Neutrophil (primary cell): ENCODE measurements at regions not wholly inside any gene's neighbourhood (a gene's known extent, or its start where the extent isn't known, plus 50 kb on each side); places are given as distances from the start of the nearest gene placed in this dataset.

ENCODE experiments used
- H3K27ac ChIP-seq: fragments of 200-600 bp; sonication (generic); 2 replicates; pipeline ENCODE4 v1.5.1; 2016; ENCODE audit warnings: mild to moderate bottlenecking, moderate library complexity
- H3K27me3 ChIP-seq: fragments of 200-600 bp; sonication (generic); 2 replicates; pipeline ENCODE4 v1.6.0; 2016; ENCODE audit warnings: mild to moderate bottlenecking
- H3K36me3 ChIP-seq: fragments of 200-600 bp; sonication (generic); 2 replicates; pipeline ENCODE4 v1.5.1; 2017
- H3K4me1 ChIP-seq, 2 experiments: fragments of 200-600 bp in 1 of 2; sonication (generic) in 1 of 2; 1 replicate in 1 of 2; 2 replicates in 1 of 2; pipeline versions ENCODE4 v1.5.1 to v1.6.1; 2013 to 2016; ENCODE audit warnings: low read depth in 1 of 2, low read length in 1 of 2, mild to moderate bottlenecking in 1 of 2, moderate library complexity in 1 of 2; ENCODE audit not compliant: control insufficient read depth in 1 of 2, insufficient read depth in 1 of 2
- H3K4me3 ChIP-seq, 2 experiments: fragments of 200-600 bp in 1 of 2; sonication (generic) in 1 of 2; 1 replicate in 1 of 2; 2 replicates in 1 of 2; pipeline ENCODE4 v1.5.1; 2013 to 2016; ENCODE audit warnings: low read depth in 1 of 2, low read length in 1 of 2, mild to moderate bottlenecking in 1 of 2, moderate library complexity in 1 of 2
- H3K9me3 ChIP-seq: fragments of 200-600 bp; sonication (generic); 2 replicates; pipeline ENCODE4 v1.5.1; 2016
- TF ChIP-seq, protein P1 (sequence below): fragments of 200-600 bp; sonication (generic); IDR thresholded peaks from 2 replicates; pipeline ENCODE4 v1.5.1; 2016; ENCODE audit warnings: antibody characterized with exemption

- Histone ChIP-seq H3K27ac (no peak overlapping the region), H3K9me3 (no peaks in the 10 kb centered on the region), H3K27me3 (no peaks in the 10 kb centered on the region), H3K4me1 (no peaks in the 10 kb centered on the region), H3K36me3 (no peaks in the 10 kb centered on the region), H3K4me3 (no peak overlapping the region)
- TF ChIP-seq, protein P1, sequence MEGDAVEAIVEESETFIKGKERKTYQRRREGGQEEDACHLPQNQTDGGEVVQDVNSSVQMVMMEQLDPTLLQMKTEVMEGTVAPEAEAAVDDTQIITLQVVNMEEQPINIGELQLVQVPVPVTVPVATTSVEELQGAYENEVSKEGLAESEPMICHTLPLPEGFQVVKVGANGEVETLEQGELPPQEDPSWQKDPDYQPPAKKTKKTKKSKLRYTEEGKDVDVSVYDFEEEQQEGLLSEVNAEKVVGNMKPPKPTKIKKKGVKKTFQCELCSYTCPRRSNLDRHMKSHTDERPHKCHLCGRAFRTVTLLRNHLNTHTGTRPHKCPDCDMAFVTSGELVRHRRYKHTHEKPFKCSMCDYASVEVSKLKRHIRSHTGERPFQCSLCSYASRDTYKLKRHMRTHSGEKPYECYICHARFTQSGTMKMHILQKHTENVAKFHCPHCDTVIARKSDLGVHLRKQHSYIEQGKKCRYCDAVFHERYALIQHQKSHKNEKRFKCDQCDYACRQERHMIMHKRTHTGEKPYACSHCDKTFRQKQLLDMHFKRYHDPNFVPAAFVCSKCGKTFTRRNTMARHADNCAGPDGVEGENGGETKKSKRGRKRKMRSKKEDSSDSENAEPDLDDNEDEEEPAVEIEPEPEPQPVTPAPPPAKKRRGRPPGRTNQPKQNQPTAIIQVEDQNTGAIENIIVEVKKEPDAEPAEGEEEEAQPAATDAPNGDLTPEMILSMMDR = no peak
Observed at GRCh38 chr5:123827811-123828210, 315.8 kb downstream of the CSNK1G3 start.

- no peaks in the 10 kb centered on the region for H3K27me3 ChIP-seq
- H3K4me3 ChIP-seq = no peak overlapping the region
- no peaks in the 10 kb centered on the region for H3K4me1 ChIP-seq
- no peaks in the 10 kb centered on the region for H3K36me3 ChIP-seq
- TF ChIP-seq, protein P1 = no peak
- no peak overlapping the region for H3K27ac ChIP-seq
- no peaks in the 10 kb centered on the region for H3K9me3 ChIP-seq
Observed at GRCh38 chr5:123819833-123820232, 307.9 kb downstream of the CSNK1G3 start.

DNA sequence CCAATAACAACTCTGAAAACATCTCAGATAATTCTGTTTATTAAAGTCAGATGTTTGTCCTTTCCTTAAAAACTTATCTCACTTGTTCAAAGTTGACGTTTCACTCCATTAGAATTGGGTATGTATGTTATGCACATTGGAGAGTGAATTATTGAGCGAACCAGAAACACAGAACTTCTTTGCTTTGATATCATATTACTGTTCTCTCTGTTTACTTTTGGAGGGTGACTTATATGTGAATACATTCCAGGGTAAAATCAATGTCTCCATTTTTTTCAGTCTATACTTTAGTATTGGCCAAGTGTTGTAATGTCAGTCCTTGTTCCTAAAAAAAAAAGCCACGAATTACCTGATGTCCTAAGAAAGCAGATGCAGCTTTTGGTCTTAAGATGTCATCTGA is 307.4 kb downstream of the CSNK1G3 start:
- Histone ChIP-seq H3K4me3 (no peak overlapping the region), H3K9me3 (no peaks in the 10 kb centered on the region), H3K36me3 (no peaks in the 10 kb centered on the region), H3K27me3 (no peaks in the 10 kb centered on the region), H3K4me1 (no peaks in the 10 kb centered on the region), H3K27ac (no peak overlapping the region)
- TF ChIP-seq, protein P1 = no peak

GRCh38 chr5:123817267-123817666 is 305.3 kb downstream of the CSNK1G3 start:
- TF ChIP-seq, protein P1 = no peak
- Histone ChIP-seq H3K4me1 (no peaks in the 10 kb centered on the region), H3K4me3 (no peak overlapping the region), H3K36me3 (no peaks in the 10 kb centered on the region), H3K27me3 (no peaks in the 10 kb centered on the region), H3K9me3 (no peaks in the 10 kb centered on the region), H3K27ac (no peak overlapping the region)

- H3K27ac ChIP-seq = no peak overlapping the region
- no peaks in the 10 kb centered on the region for H3K36me3 ChIP-seq
- TF ChIP-seq, protein P1 = no peak
Observed at GRCh38 chr5:123814801-123815470, 303.0 kb downstream of the CSNK1G3 start.

More at GRCh38 chr5:123814801-123815470, 303.0 kb downstream of the CSNK1G3 start:
- no peaks in the 10 kb centered on the region for H3K9me3 ChIP-seq
- H3K27me3 ChIP-seq = no peaks in the 10 kb centered on the region
- no peak overlapping the region for H3K4me3 ChIP-seq
- no peaks in the 10 kb centered on the region for H3K4me1 ChIP-seq
